Panc1 (cell line): ENCODE measurements at regions not wholly inside any gene's neighbourhood (a gene's known extent, or its start where the extent isn't known, plus 50 kb on each side); places are given as distances from the start of the nearest gene placed in this dataset.

ENCODE experiments used
- CTCF ChIP-seq: fragments of 450-650 bp; IDR thresholded peaks from 2 replicates; pipeline ENCODE4 v1.5.1; 2017; ENCODE audit warnings: mild to moderate bottlenecking
- POLR2AphosphoS5 ChIP-seq: IDR thresholded peaks from 2 replicates; pipeline ENCODE4 v1.6.1; 2012; ENCODE audit warnings: mild to moderate bottlenecking, low read depth, low read length, moderate library complexity
- REST ChIP-seq, 2 experiments: IDR thresholded peaks; 2 replicates each; pipeline ENCODE4 v1.6.1; 2011 to 2012; ENCODE audit warnings: low read depth in 2 of 2, control low read depth in 1 of 2, low read length in 1 of 2, mild to moderate bottlenecking in 1 of 2, moderate library complexity in 1 of 2; ENCODE audit not compliant: insufficient read depth in 1 of 2

GRCh38 chr4:152037435-152037834 lies 276.6 kb upstream of the GATB start:
- TF ChIP-seq REST (IDR thresholded peaks at IDR 0.05; ENCODE audit: insufficient read depth in 1 of 2, low read depth in 2 of 2, low read length in 1 of 2) (no peak), POLR2AphosphoS5 (no peak), CTCF (no peak)
